ENCODE measurements at regions not wholly inside any gene's neighbourhood (a gene's known extent, or its start where the extent isn't known, plus 50 kb on each side); places are given as distances from the start of the nearest gene placed in this dataset.

DNA sequence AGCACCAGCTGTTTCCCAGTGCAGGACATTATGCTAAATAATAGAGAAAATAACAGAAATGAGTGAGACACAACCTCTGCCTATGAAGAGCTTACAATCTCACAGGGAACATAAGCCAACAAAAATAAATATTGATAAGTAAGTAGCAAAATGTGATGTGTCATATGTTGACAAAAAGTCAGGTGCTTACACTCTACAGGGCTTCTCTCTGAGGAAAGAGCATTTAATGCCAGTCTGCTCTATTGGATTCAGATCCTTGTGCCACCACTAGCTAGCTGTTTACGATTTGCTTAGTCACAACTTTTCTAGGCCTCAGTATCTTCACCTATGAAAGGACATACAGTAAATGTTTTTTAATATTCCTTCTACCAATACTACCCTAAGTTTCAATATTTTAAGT lies 500.9 kb upstream of the NAALADL2 start:
- TF ChIP-seq POLR2AphosphoS5 (IDR thresholded peaks at IDR 0.05; ENCODE audit: insufficient read depth in 1 of 2, low read depth in 1 of 2) (no peak), POLR2A (IDR thresholded peaks at IDR 0.05) (no peak)
- TF ChIP-seq, protein P1, sequence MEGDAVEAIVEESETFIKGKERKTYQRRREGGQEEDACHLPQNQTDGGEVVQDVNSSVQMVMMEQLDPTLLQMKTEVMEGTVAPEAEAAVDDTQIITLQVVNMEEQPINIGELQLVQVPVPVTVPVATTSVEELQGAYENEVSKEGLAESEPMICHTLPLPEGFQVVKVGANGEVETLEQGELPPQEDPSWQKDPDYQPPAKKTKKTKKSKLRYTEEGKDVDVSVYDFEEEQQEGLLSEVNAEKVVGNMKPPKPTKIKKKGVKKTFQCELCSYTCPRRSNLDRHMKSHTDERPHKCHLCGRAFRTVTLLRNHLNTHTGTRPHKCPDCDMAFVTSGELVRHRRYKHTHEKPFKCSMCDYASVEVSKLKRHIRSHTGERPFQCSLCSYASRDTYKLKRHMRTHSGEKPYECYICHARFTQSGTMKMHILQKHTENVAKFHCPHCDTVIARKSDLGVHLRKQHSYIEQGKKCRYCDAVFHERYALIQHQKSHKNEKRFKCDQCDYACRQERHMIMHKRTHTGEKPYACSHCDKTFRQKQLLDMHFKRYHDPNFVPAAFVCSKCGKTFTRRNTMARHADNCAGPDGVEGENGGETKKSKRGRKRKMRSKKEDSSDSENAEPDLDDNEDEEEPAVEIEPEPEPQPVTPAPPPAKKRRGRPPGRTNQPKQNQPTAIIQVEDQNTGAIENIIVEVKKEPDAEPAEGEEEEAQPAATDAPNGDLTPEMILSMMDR (IDR thresholded peaks at IDR 0.05), result no peak

All from vagina (tissue), 2 donors.